ENCODE measurements at regions not wholly inside any gene's neighbourhood (a gene's known extent, or its start where the extent isn't known, plus 50 kb on each side); places are given as distances from the start of the nearest gene placed in this dataset.

- TF ChIP-seq, protein P1, sequence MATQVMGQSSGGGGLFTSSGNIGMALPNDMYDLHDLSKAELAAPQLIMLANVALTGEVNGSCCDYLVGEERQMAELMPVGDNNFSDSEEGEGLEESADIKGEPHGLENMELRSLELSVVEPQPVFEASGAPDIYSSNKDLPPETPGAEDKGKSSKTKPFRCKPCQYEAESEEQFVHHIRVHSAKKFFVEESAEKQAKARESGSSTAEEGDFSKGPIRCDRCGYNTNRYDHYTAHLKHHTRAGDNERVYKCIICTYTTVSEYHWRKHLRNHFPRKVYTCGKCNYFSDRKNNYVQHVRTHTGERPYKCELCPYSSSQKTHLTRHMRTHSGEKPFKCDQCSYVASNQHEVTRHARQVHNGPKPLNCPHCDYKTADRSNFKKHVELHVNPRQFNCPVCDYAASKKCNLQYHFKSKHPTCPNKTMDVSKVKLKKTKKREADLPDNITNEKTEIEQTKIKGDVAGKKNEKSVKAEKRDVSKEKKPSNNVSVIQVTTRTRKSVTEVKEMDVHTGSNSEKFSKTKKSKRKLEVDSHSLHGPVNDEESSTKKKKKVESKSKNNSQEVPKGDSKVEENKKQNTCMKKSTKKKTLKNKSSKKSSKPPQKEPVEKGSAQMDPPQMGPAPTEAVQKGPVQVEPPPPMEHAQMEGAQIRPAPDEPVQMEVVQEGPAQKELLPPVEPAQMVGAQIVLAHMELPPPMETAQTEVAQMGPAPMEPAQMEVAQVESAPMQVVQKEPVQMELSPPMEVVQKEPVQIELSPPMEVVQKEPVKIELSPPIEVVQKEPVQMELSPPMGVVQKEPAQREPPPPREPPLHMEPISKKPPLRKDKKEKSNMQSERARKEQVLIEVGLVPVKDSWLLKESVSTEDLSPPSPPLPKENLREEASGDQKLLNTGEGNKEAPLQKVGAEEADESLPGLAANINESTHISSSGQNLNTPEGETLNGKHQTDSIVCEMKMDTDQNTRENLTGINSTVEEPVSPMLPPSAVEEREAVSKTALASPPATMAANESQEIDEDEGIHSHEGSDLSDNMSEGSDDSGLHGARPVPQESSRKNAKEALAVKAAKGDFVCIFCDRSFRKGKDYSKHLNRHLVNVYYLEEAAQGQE (IDR thresholded peaks at IDR 0.05; ENCODE audit: unreplicated experiment) = no peak
- TF ChIP-seq POLR2AphosphoS5 (IDR thresholded peaks at IDR 0.05; ENCODE audit: low read depth) = no peak
- TF ChIP-seq EZH2phosphoT487 (IDR thresholded peaks at IDR 0.05; ENCODE audit: unreplicated experiment) = no peak
- TF ChIP-seq NANOG (IDR thresholded peaks at IDR 0.05; ENCODE audit: borderline replicate concordance) = no peak
These were observed 91.0 kb upstream of the GRIK3 start (continued) for GRCh38 chr1:37125295-37125694.

- H3K4me3 ChIP-seq = no peak overlapping the region
- Mint-ChIP-seq H3K36me3 (ENCODE audit: low read depth) (no peaks in the 10 kb centered on the region), H3K4me3 (no peak overlapping the region), H3K27me3 (ENCODE audit: insufficient read depth, low read depth, poor library complexity) (peaks cover 10% of the 10 kb centered on the region), H3K9me3 (no peaks in the 10 kb centered on the region), H3K4me1 (no peaks in the 10 kb centered on the region), H3K27ac (no peak overlapping the region)
- H3K27ac ChIP-seq (ENCODE audit: low read depth) = no peak overlapping the region
- H3K4me2 ChIP-seq = no peak overlapping the region
- no peak for ATAC-seq
- no peaks in the 10 kb centered on the region for H3K27me3 ChIP-seq (ENCODE audit: insufficient read depth)
- no peaks in the 10 kb centered on the region for H3K9me2 ChIP-seq (ENCODE audit: insufficient read depth)
- no peaks in the 10 kb centered on the region for H4K20me1 ChIP-seq (replicated peaks; ENCODE audit: insufficient read depth)
- no peak overlapping the region for H2AFZ ChIP-seq
- DNase-seq (ENCODE audit: low spot score) = no peak
- H3K4me1 ChIP-seq (ENCODE audit: insufficient read depth) = no peaks in the 10 kb centered on the region
- H3K79me2 ChIP-seq (replicated peaks; ENCODE audit: insufficient read depth) = no peaks in the 10 kb centered on the region
- no peaks in the 10 kb centered on the region for H3F3A ChIP-seq (replicated peaks; ENCODE audit: low read depth)
- H3K36me3 ChIP-seq (ENCODE audit: insufficient read depth) = no peaks in the 10 kb centered on the region
- no peak for TF ChIP-seq ZNF114 (CRISPR knock-in tag; IDR thresholded peaks at IDR 0.05)
- TF ChIP-seq CTCF (conservative IDR thresholded peaks at IDR 0.05; ENCODE audit: low read depth in 2 of 2) = no peak
- TF ChIP-seq STAT1 (IDR thresholded peaks at IDR 0.05; ENCODE audit: unreplicated experiment) = no peak
- no peak for TF ChIP-seq ETS1 (IDR thresholded peaks at IDR 0.05)
- no peak for TF ChIP-seq POLR2AphosphoS5 (IDR thresholded peaks at IDR 0.05; ENCODE audit: low read depth)
- no peak for TF ChIP-seq EZH2 (IDR thresholded peaks at IDR 0.05; ENCODE audit: low read depth, unreplicated experiment)
- no peak for TF ChIP-seq CREB1 (CRISPR knock-in tag; IDR thresholded peaks at IDR 0.05; ENCODE audit: low read depth)
- TF ChIP-seq, protein P2, sequence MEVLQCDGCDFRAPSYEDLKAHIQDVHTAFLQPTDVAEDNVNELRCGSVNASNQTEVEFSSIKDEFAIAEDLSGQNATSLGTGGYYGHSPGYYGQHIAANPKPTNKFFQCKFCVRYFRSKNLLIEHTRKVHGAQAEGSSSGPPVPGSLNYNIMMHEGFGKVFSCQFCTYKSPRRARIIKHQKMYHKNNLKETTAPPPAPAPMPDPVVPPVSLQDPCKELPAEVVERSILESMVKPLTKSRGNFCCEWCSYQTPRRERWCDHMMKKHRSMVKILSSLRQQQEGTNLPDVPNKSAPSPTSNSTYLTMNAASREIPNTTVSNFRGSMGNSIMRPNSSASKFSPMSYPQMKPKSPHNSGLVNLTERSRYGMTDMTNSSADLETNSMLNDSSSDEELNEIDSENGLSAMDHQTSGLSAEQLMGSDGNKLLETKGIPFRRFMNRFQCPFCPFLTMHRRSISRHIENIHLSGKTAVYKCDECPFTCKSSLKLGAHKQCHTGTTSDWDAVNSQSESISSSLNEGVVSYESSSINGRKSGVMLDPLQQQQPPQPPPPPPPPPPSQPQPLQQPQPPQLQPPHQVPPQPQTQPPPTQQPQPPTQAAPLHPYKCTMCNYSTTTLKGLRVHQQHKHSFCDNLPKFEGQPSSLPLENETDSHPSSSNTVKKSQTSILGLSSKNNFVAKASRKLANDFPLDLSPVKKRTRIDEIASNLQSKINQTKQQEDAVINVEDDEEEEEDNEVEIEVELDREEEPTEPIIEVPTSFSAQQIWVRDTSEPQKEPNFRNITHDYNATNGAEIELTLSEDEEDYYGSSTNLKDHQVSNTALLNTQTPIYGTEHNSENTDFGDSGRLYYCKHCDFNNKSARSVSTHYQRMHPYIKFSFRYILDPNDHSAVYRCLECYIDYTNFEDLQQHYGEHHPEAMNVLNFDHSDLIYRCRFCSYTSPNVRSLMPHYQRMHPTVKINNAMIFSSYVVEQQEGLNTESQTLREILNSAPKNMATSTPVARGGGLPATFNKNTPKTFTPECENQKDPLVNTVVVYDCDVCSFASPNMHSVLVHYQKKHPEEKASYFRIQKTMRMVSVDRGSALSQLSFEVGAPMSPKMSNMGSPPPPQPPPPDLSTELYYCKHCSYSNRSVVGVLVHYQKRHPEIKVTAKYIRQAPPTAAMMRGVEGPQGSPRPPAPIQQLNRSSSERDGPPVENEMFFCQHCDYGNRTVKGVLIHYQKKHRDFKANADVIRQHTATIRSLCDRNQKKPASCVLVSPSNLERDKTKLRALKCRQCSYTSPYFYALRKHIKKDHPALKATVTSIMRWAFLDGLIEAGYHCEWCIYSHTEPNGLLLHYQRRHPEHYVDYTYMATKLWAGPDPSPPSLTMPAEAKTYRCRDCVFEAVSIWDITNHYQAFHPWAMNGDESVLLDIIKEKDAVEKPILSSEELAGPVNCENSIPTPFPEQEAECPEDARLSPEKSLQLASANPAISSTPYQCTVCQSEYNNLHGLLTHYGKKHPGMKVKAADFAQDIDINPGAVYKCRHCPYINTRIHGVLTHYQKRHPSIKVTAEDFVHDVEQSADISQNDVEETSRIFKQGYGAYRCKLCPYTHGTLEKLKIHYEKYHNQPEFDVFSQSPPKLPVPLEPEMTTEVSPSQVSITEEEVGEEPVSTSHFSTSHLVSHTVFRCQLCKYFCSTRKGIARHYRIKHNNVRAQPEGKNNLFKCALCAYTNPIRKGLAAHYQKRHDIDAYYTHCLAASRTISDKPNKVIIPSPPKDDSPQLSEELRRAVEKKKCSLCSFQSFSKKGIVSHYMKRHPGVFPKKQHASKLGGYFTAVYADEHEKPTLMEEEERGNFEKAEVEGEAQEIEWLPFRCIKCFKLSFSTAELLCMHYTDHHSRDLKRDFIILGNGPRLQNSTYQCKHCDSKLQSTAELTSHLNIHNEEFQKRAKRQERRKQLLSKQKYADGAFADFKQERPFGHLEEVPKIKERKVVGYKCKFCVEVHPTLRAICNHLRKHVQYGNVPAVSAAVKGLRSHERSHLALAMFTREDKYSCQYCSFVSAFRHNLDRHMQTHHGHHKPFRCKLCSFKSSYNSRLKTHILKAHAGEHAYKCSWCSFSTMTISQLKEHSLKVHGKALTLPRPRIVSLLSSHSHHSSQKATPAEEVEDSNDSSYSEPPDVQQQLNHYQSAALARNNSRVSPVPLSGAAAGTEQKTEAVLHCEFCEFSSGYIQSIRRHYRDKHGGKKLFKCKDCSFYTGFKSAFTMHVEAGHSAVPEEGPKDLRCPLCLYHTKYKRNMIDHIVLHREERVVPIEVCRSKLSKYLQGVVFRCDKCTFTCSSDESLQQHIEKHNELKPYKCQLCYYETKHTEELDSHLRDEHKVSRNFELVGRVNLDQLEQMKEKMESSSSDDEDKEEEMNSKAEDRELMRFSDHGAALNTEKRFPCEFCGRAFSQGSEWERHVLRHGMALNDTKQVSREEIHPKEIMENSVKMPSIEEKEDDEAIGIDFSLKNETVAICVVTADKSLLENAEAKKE (CRISPR knock-in tag; IDR thresholded peaks at IDR 0.05) = no peak
- TF ChIP-seq EZH2phosphoT487 (IDR thresholded peaks at IDR 0.05; ENCODE audit: unreplicated experiment) = no peak
- TF ChIP-seq NANOG (IDR thresholded peaks at IDR 0.05; ENCODE audit: borderline replicate concordance) = no peak
- no peak for TF ChIP-seq JUNB (IDR thresholded peaks at IDR 0.05; ENCODE audit: unreplicated experiment)
These were observed 93.0 kb upstream of the GRIK3 start for GRCh38 chr1:37127254-37127748.
